Cardiac fibroblast (primary cell): ENCODE measurements at regions not wholly inside any gene's neighbourhood (a gene's known extent, or its start where the extent isn't known, plus 50 kb on each side); places are given as distances from the start of the nearest gene placed in this dataset.

ENCODE experiments used
- DNase-seq, 2 donors: peaks; one replicate each; pipeline versions ENCODE4 v3.0.0 to v3.0.0-alpha.2; 2010; ENCODE audit warnings: low read depth in 2 of 2
- H3K4me3 ChIP-seq, 2 donors: replicated peaks in 1 of 2; 1 replicate in 1 of 2; 2 replicates in 1 of 2; pipeline ENCODE4 v1.5.1; 2011; ENCODE audit warnings: low read depth in 2 of 2, low read length in 2 of 2, mild to moderate bottlenecking in 2 of 2, moderate library complexity in 1 of 2
- TF ChIP-seq, protein P1 (sequence below): IDR thresholded peaks from one replicate; pipeline ENCODE4 v1.5.1; 2011; ENCODE audit warnings: low read depth, mild to moderate bottlenecking, low read length, inconsistent platforms

DNA sequence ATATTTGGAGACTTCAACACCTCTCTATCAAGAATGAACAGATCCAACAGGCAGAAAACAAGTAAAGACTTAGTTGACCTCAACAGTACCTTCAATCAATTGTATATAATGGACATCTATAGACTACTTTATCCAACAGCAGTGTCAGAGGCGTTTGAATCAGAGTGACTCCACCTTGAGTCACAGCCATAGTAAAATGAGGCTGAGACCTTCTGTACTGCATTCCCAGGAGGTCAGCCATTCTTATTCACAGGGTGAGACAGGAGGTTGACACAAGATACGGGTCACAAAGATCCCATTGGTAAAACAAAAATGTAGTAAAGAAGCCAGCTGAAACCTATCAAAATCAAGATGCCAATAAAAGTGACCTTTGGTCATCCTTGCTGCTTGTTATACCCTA lies 299.8 kb downstream of the CNTN3 start:
- DNase-seq: peak in 1 of 2 donors; percentile 43
- H3K4me3 ChIP-seq: no peak overlapping the region
- TF ChIP-seq, protein P1, sequence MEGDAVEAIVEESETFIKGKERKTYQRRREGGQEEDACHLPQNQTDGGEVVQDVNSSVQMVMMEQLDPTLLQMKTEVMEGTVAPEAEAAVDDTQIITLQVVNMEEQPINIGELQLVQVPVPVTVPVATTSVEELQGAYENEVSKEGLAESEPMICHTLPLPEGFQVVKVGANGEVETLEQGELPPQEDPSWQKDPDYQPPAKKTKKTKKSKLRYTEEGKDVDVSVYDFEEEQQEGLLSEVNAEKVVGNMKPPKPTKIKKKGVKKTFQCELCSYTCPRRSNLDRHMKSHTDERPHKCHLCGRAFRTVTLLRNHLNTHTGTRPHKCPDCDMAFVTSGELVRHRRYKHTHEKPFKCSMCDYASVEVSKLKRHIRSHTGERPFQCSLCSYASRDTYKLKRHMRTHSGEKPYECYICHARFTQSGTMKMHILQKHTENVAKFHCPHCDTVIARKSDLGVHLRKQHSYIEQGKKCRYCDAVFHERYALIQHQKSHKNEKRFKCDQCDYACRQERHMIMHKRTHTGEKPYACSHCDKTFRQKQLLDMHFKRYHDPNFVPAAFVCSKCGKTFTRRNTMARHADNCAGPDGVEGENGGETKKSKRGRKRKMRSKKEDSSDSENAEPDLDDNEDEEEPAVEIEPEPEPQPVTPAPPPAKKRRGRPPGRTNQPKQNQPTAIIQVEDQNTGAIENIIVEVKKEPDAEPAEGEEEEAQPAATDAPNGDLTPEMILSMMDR: no peak

GRCh38 chr3:74309716-74310115 lies 304.7 kb downstream of the CNTN3 start:
- TF ChIP-seq, protein P1: no peak
- no peak overlapping the region for H3K4me3 ChIP-seq
- DNase-seq: no peak

- H3K4me3 ChIP-seq: no peak overlapping the region
- TF ChIP-seq, protein P1: no peak
- no peak for DNase-seq
Observed at GRCh38 chr3:74304424-74304823, 310.0 kb downstream of the CNTN3 start.

GRCh38 chr3:74303711-74304110 lies 310.7 kb downstream of the CNTN3 start:
- no peak for DNase-seq

DNA sequence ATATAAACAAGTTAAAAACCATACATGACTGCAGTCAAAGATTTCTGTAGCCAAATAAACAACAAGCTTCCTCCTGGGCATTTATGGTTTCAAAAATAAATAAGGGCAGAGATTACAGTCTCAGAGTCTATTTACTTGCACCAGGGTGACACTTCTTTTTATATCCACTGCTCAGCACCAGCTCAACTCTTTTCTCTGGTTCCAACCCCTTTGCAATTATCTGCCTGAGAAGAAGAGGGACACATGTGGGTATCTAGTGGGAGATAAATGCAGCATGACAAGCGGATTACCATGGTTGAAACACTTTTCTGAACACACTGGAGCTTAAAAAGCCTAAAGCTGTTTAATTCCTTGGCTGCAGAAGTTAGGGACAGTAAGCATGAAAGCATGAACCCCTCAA lies 311.5 kb downstream of the CNTN3 start:
- TF ChIP-seq, protein P1: no peak
- DNase-seq: no peak
- no peak overlapping the region for H3K4me3 ChIP-seq

More at GRCh38 chr3:74303711-74304110, 310.7 kb downstream of the CNTN3 start:
- no peak overlapping the region for H3K4me3 ChIP-seq
- TF ChIP-seq, protein P1: no peak

DNA sequence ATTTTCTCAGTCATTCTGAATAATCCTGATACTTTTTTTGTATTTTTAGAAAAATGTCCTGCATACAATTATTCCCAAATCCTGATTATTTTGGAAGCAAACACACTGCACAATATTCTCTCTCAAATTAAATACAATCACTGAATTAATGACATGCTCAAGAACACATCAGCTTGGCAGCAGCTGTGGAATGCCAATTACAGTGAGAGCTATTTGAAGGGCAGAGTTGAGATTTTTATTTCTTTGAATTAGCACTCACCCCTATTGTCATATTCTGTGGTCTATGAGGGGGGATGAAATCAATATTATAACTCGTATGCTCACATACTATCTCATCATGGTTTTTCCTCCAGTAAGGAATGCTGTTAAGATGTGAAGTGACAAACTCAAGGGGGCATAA lies 312.2 kb downstream of the CNTN3 start:
- DNase-seq: no peak
- TF ChIP-seq, protein P1: no peak
- H3K4me3 ChIP-seq: no peak overlapping the region

- no peak for DNase-seq
Observed at GRCh38 chr3:74301056-74301455, 313.4 kb downstream of the CNTN3 start.

More at GRCh38 chr3:74301056-74301455, 313.4 kb downstream of the CNTN3 start:
- TF ChIP-seq, protein P1: no peak
- no peak overlapping the region for H3K4me3 ChIP-seq
